DND-41 (cell line): ENCODE measurements at regions not wholly inside any gene's neighbourhood (a gene's known extent, or its start where the extent isn't known, plus 50 kb on each side); places are given as distances from the start of the nearest gene placed in this dataset.
A peak's percentile ranks its signal among the peaks of the same experiment; 100 is the strongest.

Experiments used
- ATAC-seq: fragments of 200-7000 bp; cut with Tn5 transposase; 3 replicates; pipeline ENCODE4 v1.9.1; 2021; ENCODE audit warnings: low read depth; ENCODE audit not compliant: insufficient read depth
- DNase-seq: peaks from one replicate; pipeline ENCODE4 v3.0.0-alpha.2; 2020
- H2AFZ ChIP-seq: 2 replicates; pipeline ENCODE4 v1.6.0; 2012; ENCODE audit warnings: low read depth, low read length
- H3K27ac ChIP-seq: 2 replicates; pipeline ENCODE4 v1.5.1; 2012; ENCODE audit warnings: low read length, inconsistent platforms
- H3K27me3 ChIP-seq: fragments of 200-600 bp; sonication (generic); 2 replicates; pipeline ENCODE4 v1.6.0; 2012; ENCODE audit warnings: low read length, mild to moderate bottlenecking, inconsistent platforms; ENCODE audit not compliant: insufficient read depth, poor library complexity
- H3K36me3 ChIP-seq: 2 replicates; pipeline ENCODE4 v1.5.1; 2012; ENCODE audit warnings: low read length, inconsistent platforms; ENCODE audit not compliant: insufficient read depth
- H3K4me1 ChIP-seq: 2 replicates; pipeline ENCODE4 v1.5.1; 2012; ENCODE audit warnings: mild to moderate bottlenecking, low read length; ENCODE audit not compliant: insufficient read depth
- H3K4me2 ChIP-seq: 2 replicates; pipeline ENCODE4 v1.6.0; 2012; ENCODE audit warnings: mild to moderate bottlenecking, moderate library complexity, low read length, inconsistent platforms; ENCODE audit not compliant: insufficient read depth
- H3K4me3 ChIP-seq, 2 experiments: fragments of 200-600 bp in 1 of 2; shearing (Covaris generic) in 1 of 2; 2 replicates each; pipeline ENCODE4 v1.5.1; 2012 to 2016; ENCODE audit warnings: inconsistent platforms in 2 of 2, low read length in 2 of 2, mild to moderate bottlenecking in 2 of 2, low read depth in 1 of 2, moderate library complexity in 1 of 2
- H3K79me2 ChIP-seq: 2 replicates; pipeline ENCODE4 v1.6.0; 2012; ENCODE audit warnings: low read length, inconsistent platforms; ENCODE audit not compliant: insufficient read depth
- H3K9ac ChIP-seq: 2 replicates; pipeline ENCODE4 v1.6.0; 2012; ENCODE audit warnings: low read depth, mild to moderate bottlenecking, inconsistent platforms, low read length, moderate library complexity
- H3K9me3 ChIP-seq: 2 replicates; pipeline ENCODE4 v1.5.1; 2012; ENCODE audit warnings: low read length, moderate library complexity, mild to moderate bottlenecking, inconsistent platforms; ENCODE audit not compliant: insufficient read depth, severe bottlenecking
- H4K20me1 ChIP-seq: 2 replicates; pipeline ENCODE4 v1.6.0; 2012; ENCODE audit warnings: low read length; ENCODE audit not compliant: insufficient read depth
- EZH2 ChIP-seq: IDR thresholded peaks from 3 replicates; pipeline ENCODE4 v1.6.1; 2012; ENCODE audit warnings: borderline replicate concordance, low read depth, mild to moderate bottlenecking, moderate library complexity, low read length, inconsistent platforms; ENCODE audit not compliant: severe bottlenecking
- TF ChIP-seq, protein P1 (sequence below): IDR thresholded peaks from 2 replicates; pipeline ENCODE4 v1.5.1; 2012; ENCODE audit warnings: borderline replicate concordance, low read length, moderate library complexity, mild to moderate bottlenecking; ENCODE audit not compliant: poor library complexity, severe bottlenecking; ENCODE audit errors: extremely low read depth

DNA sequence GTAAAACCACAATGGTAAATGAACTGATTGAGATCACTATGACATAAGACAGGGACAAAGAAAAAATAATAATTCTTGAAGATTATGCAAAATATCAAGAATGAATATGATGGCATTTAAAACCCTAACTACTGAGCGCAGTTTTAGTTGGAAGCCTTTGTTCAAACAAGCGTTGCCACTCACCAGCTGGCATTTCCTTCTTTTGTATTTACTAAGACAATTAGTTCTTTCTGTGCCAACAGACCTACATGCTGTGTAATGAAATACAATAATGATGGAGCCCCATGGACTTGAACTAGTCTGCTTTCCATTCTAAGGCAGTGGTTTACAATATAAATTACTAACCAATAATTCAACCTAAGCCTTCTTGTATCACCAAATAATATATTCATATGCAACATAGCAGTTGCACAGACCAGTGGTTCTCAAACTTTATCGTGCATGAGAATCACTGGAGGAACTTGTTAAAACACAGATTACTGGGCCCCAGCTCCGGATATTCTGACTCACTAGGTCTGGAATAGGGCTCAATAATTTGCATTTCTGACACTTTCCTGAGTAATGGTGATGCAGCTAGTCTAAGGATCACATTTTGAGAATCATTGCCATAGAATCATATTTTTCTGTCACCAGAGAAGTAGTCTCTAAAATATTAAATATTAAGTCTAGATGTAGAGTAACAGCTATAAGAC lies 196.4 kb upstream of the MAGEB18 start:
- Histone ChIP-seq H3K36me3 (no peaks in the 10 kb centered on the region), H3K9me3 (no peaks in the 10 kb centered on the region), H3K4me3 (no peak overlapping the region), H3K79me2 (no peaks in the 10 kb centered on the region), H4K20me1 (no peaks in the 10 kb centered on the region), H2AFZ (no peak overlapping the region), H3K27ac (no peak overlapping the region), H3K4me1 (no peaks in the 10 kb centered on the region), H3K4me2 (no peak overlapping the region), H3K9ac (no peak overlapping the region), H3K27me3 (no peaks in the 10 kb centered on the region)
- DNase-seq: no peak
- TF ChIP-seq EZH2: no peak
- TF ChIP-seq, protein P1, sequence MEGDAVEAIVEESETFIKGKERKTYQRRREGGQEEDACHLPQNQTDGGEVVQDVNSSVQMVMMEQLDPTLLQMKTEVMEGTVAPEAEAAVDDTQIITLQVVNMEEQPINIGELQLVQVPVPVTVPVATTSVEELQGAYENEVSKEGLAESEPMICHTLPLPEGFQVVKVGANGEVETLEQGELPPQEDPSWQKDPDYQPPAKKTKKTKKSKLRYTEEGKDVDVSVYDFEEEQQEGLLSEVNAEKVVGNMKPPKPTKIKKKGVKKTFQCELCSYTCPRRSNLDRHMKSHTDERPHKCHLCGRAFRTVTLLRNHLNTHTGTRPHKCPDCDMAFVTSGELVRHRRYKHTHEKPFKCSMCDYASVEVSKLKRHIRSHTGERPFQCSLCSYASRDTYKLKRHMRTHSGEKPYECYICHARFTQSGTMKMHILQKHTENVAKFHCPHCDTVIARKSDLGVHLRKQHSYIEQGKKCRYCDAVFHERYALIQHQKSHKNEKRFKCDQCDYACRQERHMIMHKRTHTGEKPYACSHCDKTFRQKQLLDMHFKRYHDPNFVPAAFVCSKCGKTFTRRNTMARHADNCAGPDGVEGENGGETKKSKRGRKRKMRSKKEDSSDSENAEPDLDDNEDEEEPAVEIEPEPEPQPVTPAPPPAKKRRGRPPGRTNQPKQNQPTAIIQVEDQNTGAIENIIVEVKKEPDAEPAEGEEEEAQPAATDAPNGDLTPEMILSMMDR: no peak
- no peak for ATAC-seq

DNA sequence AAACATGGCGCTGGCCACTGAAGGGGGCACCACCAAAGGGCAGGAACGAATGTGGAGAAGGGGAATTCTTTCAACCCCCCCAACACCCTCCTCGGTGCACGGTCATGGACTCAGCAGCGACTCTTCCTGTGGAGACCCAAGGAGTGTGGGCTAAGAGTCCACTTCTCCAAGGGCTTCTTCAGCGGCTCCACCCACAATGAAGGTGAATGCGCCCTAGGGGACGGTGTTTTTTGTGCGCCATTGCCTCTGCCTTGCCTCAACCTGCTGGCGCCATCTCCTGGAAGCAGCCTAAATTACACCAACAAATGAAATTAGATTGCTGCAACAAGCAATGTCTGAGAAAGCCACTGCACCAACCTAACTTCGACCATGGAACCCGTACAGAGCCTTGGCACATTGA lies 169.2 kb upstream of the MAGEB18 start:
- Histone ChIP-seq H3K4me1 (no peaks in the 10 kb centered on the region), H3K79me2 (no peaks in the 10 kb centered on the region), H3K4me2 (no peak overlapping the region), H3K4me3 (no peak overlapping the region), H2AFZ (no peak overlapping the region), H3K27me3 (no peaks in the 10 kb centered on the region), H3K9ac (no peak overlapping the region), H3K27ac (no peak overlapping the region), H3K36me3 (no peaks in the 10 kb centered on the region), H3K9me3 (no peaks in the 10 kb centered on the region), H4K20me1 (no peaks in the 10 kb centered on the region)
- ATAC-seq (no peak), DNase-seq (no peak)
- TF ChIP-seq EZH2: no peak
- TF ChIP-seq, protein P1: peak; percentile 46

DNA sequence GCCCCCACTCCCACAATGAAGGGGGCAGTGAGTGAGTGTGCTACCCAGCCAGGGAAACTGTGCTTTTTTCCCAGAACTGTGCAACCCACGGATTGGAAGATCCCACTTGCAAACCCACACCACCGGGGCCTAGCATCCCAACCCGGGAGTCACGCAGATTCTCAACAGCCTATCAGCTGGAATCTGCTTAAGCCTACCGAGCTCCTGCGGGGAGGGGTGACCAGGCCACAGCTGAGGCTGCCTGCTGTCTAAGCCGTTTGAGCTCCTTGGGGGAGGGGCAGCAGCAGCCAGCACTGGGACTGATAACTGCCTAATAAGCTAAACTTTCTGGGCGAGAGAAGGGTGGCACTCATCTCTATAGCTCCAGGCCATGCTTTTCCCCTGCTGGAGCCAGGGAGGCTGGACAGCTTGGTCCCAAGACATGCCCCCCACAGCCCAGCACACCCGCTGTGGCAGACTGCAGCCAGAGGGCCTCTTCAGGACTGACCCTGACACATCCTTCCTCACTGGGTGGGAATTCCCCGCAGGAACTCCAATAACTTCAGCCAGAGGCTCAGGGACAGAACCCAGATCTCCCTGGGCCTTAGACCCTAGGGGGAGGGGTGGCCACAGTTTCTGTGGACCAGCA lies 161.3 kb upstream of the MAGEB18 start:
- ATAC-seq (no peak), DNase-seq (no peak)
- Histone ChIP-seq H3K27me3 (no peaks in the 10 kb centered on the region), H3K4me2 (no peak overlapping the region), H4K20me1 (no peaks in the 10 kb centered on the region), H3K9ac (no peak overlapping the region), H2AFZ (no peak overlapping the region), H3K27ac (no peak overlapping the region), H3K79me2 (no peaks in the 10 kb centered on the region), H3K36me3 (no peaks in the 10 kb centered on the region), H3K4me1 (no peaks in the 10 kb centered on the region), H3K4me3 (no peak overlapping the region), H3K9me3 (no peaks in the 10 kb centered on the region)
- TF ChIP-seq, protein P1: no peak
- TF ChIP-seq EZH2: no peak
